ENCODE measurements at regions not wholly inside any gene's neighbourhood (a gene's known extent, or its start where the extent isn't known, plus 50 kb on each side); places are given as distances from the start of the nearest gene placed in this dataset. TPM values are rescaled to one million over a fixed set of nuclear protein-coding genes. Genes with fewer than 3 reads are reported as not detected.
"Not testable (repeated sequence)": the region's sequence is repeated elsewhere in the genome, so short reads cannot be mapped to it uniquely, and the experiment has no call there.

DNA sequence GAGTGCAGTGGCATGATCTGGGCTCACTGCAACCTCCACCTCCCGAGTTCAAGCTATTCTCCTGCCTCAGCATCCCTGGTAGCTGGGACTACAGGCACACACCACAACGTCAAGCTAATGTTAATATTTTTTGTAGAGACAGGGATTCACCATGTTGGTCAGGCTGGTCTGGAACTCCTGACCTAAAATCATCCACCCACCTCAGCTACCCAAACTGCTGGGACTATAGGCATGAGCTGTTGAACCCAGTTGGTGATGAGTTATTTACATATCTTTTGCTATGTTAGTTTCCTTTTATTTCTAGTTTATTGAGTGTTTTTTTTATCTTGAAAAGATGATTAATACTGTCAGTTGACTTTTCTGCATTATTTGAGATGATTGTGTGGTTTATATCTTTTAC is 53.3 kb upstream of the GPR39 start:
- ATAC-seq (ENCODE audit: low read depth); H3K9me3 Mint-ChIP-seq; H3K27me3 Mint-ChIP-seq; POLR2A ChIA-PET; H3K36me3 Mint-ChIP-seq; H3K4me1 Mint-ChIP-seq; DNase-seq; H3K4me3 Mint-ChIP-seq; H3K27ac Mint-ChIP-seq: not testable (repeated sequence)

DNA sequence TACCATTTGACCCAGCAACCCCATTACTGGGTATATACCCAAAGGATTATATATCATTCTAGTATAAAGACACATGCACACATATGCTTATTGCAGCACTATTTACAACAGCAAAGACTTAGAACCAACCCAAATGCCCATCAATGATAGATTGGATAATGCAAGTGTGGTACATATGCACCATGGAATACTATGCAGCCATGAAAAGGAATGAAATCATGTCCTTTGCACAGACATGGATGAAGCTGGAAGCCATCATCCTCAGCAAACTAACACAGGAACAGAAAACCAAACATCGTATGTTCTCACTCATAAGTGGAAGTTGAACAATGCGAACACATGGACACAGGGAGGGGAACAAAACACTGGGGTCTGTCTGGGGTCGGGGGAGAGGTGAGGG is 50.6 kb upstream of the GPR39 start:
- H3K9me3 Mint-ChIP-seq; H3K36me3 Mint-ChIP-seq; POLR2A ChIA-PET; H3K4me1 Mint-ChIP-seq; H3K4me3 Mint-ChIP-seq; H3K27ac Mint-ChIP-seq; H3K27me3 Mint-ChIP-seq; DNase-seq; ATAC-seq (ENCODE audit: low read depth): not testable (repeated sequence)

DNA sequence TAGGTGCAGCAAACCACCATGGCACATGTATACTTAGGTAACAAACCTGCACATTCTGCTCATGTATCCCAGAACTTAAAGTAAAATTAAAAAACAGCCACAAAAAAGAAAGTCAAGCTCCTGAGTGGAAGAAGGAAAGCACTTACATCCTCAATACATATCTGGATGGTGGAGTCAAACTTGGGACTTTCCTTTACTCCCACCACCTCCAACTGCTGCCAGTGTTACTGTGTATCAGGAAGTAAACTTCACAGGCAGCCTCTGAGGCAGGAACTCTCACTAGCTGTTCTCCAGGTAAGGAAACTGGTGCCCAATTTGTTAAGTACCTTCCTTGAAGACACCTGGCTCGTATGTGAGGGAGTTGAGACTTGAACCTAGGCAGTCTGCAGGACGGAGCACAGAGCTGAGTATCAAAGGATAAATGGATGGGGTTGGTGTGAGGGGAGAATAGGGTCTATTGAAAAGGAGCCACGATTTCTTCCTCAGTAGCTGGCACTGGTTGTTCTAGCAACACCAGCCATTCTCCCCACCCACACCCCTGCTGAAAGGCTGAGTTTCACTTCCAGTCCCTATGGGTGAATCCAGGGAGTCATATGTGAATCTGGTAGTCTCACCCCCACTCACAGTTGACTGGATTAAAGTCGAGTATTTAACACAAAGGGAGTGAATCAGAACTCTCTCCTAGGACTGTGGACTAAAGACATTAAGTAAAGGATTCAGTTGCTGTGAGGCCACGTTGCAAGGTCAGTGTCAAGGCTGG is 50.0 kb upstream of the GPR39 start:
- POLR2A ChIA-PET: no interaction called here
- peaks cover 6% of the 10 kb centered on the region for H3K9me3 Mint-ChIP-seq
- no peaks in the 10 kb centered on the region for H3K4me1 Mint-ChIP-seq
- H3K27me3 Mint-ChIP-seq: no peaks in the 10 kb centered on the region
- DNase-seq (no peak), ATAC-seq (ENCODE audit: low read depth) (no peak)
- H3K36me3 Mint-ChIP-seq: no peaks in the 10 kb centered on the region
- no peak overlapping the region for H3K27ac Mint-ChIP-seq
- no peak overlapping the region for H3K4me3 Mint-ChIP-seq

Small RNA genes in the stretch of these regions (microRNA-seq; reads per million reads assigned to microRNA genes)
- not detected for gene MIR663B

Measured in activated naive CD8-positive, alpha-beta T cell treated with anti-CD3 and anti-CD28 coated beads, Interleukin-2, amount 10 ng/mL, durations not matched to agents 7 days and 5 days (primary cell).